Fibroblast of lung (primary cell): ENCODE measurements at regions not wholly inside any gene's neighbourhood (a gene's known extent, or its start where the extent isn't known, plus 50 kb on each side); places are given as distances from the start of the nearest gene placed in this dataset.

Experiments used
- DNase-seq, 2 donors: peaks; one replicate each; pipeline versions ENCODE4 v3.0.0 to v3.0.0-alpha.2; 2010; ENCODE audit warnings: low read depth in 2 of 2
- H2AFZ ChIP-seq: 2 replicates; pipeline ENCODE4 v1.5.1; 2012; ENCODE audit warnings: low read length, control low read depth, inconsistent platforms
- H3K27ac ChIP-seq: 2 replicates; pipeline ENCODE4 v1.5.1; 2011; ENCODE audit warnings: low read length, control low read depth; ENCODE audit not compliant: insufficient read depth
- H3K27me3 ChIP-seq: 2 replicates; pipeline ENCODE4 v1.5.1; 2011; ENCODE audit warnings: mild to moderate bottlenecking, low read length; ENCODE audit not compliant: control insufficient read depth, insufficient read depth
- H3K36me3 ChIP-seq: 2 replicates; pipeline ENCODE4 v1.5.1; 2011; ENCODE audit warnings: low read length; ENCODE audit not compliant: control insufficient read depth, insufficient read depth
- H3K4me1 ChIP-seq: 2 replicates; pipeline ENCODE4 v1.5.1; 2011; ENCODE audit warnings: low read length; ENCODE audit not compliant: control insufficient read depth, insufficient read depth; ENCODE audit errors: extremely low read depth
- H3K4me2 ChIP-seq: 2 replicates; pipeline ENCODE4 v1.5.1; 2011; ENCODE audit warnings: low read length, control low read depth; ENCODE audit not compliant: insufficient read depth; ENCODE audit errors: extremely low read depth
- H3K4me3 ChIP-seq, 4 experiments: fragments of 200-600 bp in 1 of 4; sonication (generic) in 1 of 4; replicated peaks in 1 of 4; 2 replicates each; pipeline ENCODE4 v1.5.1; 2011 to 2016; ENCODE audit warnings: low read length in 4 of 4, low read depth in 3 of 4, mild to moderate bottlenecking in 3 of 4, control low read depth in 2 of 4, inconsistent platforms in 1 of 4, mixed read lengths in 1 of 4; ENCODE audit not compliant: insufficient read depth in 1 of 4; ENCODE audit errors: control extremely low read depth in 1 of 4
- H3K79me2 ChIP-seq: 2 replicates; pipeline ENCODE4 v1.5.1; 2012; ENCODE audit warnings: mild to moderate bottlenecking, low read length, inconsistent platforms; ENCODE audit not compliant: control insufficient read depth, insufficient read depth
- H3K9ac ChIP-seq: 2 replicates; pipeline ENCODE4 v1.5.1; 2011; ENCODE audit warnings: mild to moderate bottlenecking, low read length, control low read depth; ENCODE audit not compliant: insufficient read depth
- H3K9me3 ChIP-seq: 2 replicates; pipeline ENCODE4 v1.5.1; 2012; ENCODE audit warnings: low read depth, low read length; ENCODE audit not compliant: control insufficient read depth, insufficient read depth
- H4K20me1 ChIP-seq: 2 replicates; pipeline ENCODE4 v1.5.1; 2011; ENCODE audit warnings: low read length; ENCODE audit not compliant: control insufficient read depth, insufficient read depth; ENCODE audit errors: extremely low read depth
- EZH2 ChIP-seq: IDR thresholded peaks from 2 replicates; pipeline ENCODE4 v1.5.1; 2012; ENCODE audit warnings: low read length, control low read depth, mild to moderate bottlenecking; ENCODE audit errors: missing control alignments
- TF ChIP-seq, protein P1 (sequence below), 2 donors: IDR thresholded peaks in 1 of 2; conservative IDR thresholded peaks in 1 of 2; 1 replicate in 1 of 2; 2 replicates in 1 of 2; pipeline ENCODE4 v1.5.1; 2011 to 2012; ENCODE audit warnings: low read length in 2 of 2, control low read depth in 1 of 2, inconsistent platforms in 1 of 2, low read depth in 1 of 2, mild to moderate bottlenecking in 1 of 2

- Histone ChIP-seq H3K9ac (no peak overlapping the region), H3K9me3 (no peaks in the 10 kb centered on the region), H3K4me3 (no peak overlapping the region), H3K36me3 (no peaks in the 10 kb centered on the region), H3K4me2 (no peak overlapping the region), H2AFZ (no peak overlapping the region), H4K20me1 (no peaks in the 10 kb centered on the region), H3K79me2 (no peaks in the 10 kb centered on the region), H3K27ac (no peak overlapping the region), H3K27me3 (no peaks in the 10 kb centered on the region), H3K4me1 (no peaks in the 10 kb centered on the region)
- TF ChIP-seq, protein P1, sequence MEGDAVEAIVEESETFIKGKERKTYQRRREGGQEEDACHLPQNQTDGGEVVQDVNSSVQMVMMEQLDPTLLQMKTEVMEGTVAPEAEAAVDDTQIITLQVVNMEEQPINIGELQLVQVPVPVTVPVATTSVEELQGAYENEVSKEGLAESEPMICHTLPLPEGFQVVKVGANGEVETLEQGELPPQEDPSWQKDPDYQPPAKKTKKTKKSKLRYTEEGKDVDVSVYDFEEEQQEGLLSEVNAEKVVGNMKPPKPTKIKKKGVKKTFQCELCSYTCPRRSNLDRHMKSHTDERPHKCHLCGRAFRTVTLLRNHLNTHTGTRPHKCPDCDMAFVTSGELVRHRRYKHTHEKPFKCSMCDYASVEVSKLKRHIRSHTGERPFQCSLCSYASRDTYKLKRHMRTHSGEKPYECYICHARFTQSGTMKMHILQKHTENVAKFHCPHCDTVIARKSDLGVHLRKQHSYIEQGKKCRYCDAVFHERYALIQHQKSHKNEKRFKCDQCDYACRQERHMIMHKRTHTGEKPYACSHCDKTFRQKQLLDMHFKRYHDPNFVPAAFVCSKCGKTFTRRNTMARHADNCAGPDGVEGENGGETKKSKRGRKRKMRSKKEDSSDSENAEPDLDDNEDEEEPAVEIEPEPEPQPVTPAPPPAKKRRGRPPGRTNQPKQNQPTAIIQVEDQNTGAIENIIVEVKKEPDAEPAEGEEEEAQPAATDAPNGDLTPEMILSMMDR (conservative IDR thresholded peaks at IDR 0.05 in 1 of 2, IDR thresholded peaks at IDR 0.05 in 1 of 2; ENCODE audit: low read depth in 1 of 2, low read length in 2 of 2), result no peak
- TF ChIP-seq EZH2, result no peak
- DNase-seq, result no peak
These were observed 432.6 kb downstream of the CAAP1 start for GRCh38 chr9:26459959-26460358.

- no peaks in the 10 kb centered on the region for H4K20me1 ChIP-seq
These were observed 434.5 kb downstream of the CAAP1 start for GRCh38 chr9:26458054-26458453.

DNA sequence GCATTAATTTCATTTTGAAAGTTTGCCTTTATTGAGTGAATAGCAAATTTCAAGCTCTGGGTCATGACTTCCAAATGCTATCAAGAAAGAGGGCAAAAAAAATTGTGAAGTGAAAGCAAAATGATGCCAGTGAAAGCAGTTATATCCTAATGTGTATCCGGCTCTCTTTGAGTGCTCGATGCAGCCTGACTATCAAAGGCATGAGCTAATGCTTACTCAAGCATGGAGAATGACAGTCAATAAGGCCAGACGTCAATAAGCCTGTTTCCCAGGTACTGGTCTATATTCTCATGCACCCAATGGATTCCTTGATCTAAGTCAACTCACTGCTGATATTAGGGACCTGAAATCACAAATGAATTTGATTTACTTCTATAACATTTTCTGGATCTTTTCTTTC lies 435.5 kb downstream of the CAAP1 start:
- Histone ChIP-seq H4K20me1 (no peaks in the 10 kb centered on the region), H3K4me1 (no peaks in the 10 kb centered on the region), H3K27ac (no peak overlapping the region), H3K79me2 (no peaks in the 10 kb centered on the region), H3K4me2 (no peak overlapping the region), H3K4me3 (no peak overlapping the region), H3K27me3 (no peaks in the 10 kb centered on the region), H3K36me3 (no peaks in the 10 kb centered on the region), H3K9ac (no peak overlapping the region), H2AFZ (no peak overlapping the region), H3K9me3 (no peaks in the 10 kb centered on the region)
- DNase-seq, result no peak
- TF ChIP-seq, protein P1 (conservative IDR thresholded peaks at IDR 0.05 in 1 of 2, IDR thresholded peaks at IDR 0.05 in 1 of 2; ENCODE audit: low read depth in 1 of 2, low read length in 2 of 2), result no peak
- no peak for TF ChIP-seq EZH2

More at GRCh38 chr9:26458054-26458453, 434.5 kb downstream of the CAAP1 start:
- Histone ChIP-seq H3K4me2 (no peak overlapping the region), H3K36me3 (no peaks in the 10 kb centered on the region), H2AFZ (no peak overlapping the region), H3K9me3 (no peaks in the 10 kb centered on the region), H3K27me3 (no peaks in the 10 kb centered on the region), H3K9ac (no peak overlapping the region), H3K79me2 (no peaks in the 10 kb centered on the region), H3K27ac (no peak overlapping the region), H3K4me1 (no peaks in the 10 kb centered on the region), H3K4me3 (no peak overlapping the region)
- no peak for TF ChIP-seq EZH2
- TF ChIP-seq, protein P1 (conservative IDR thresholded peaks at IDR 0.05 in 1 of 2, IDR thresholded peaks at IDR 0.05 in 1 of 2; ENCODE audit: low read depth in 1 of 2, low read length in 2 of 2), result no peak
- no peak for DNase-seq
